ENCODE measurements at regions not wholly inside any gene's neighbourhood (a gene's known extent, or its start where the extent isn't known, plus 50 kb on each side); places are given as distances from the start of the nearest gene placed in this dataset.

GRCh38 chr14:37988472-37988871 lies 219.2 kb upstream of the SSTR1 start:
- Histone ChIP-seq H3K4me1 (ENCODE audit: control insufficient read depth, insufficient read depth, low read length) (no peaks in the 10 kb centered on the region), H3K27me3 (ENCODE audit: control insufficient read depth, insufficient read depth, low read length) (no peaks in the 10 kb centered on the region), H3K4me3 (ENCODE audit: low read depth in 2 of 2, low read length in 2 of 2) (no peak overlapping the region), H3K36me3 (ENCODE audit: control insufficient read depth, insufficient read depth, low read length) (no peaks in the 10 kb centered on the region), H3K27ac (ENCODE audit: low read length) (no peak overlapping the region), H3K9me3 (ENCODE audit: control insufficient read depth, insufficient read depth, low read depth, low read length) (no peaks in the 10 kb centered on the region)
- no peak for TF ChIP-seq REST (IDR thresholded peaks at IDR 0.05; ENCODE audit: insufficient read depth in 1 of 2, low read depth in 2 of 2, low read length in 1 of 2)
- TF ChIP-seq SIN3A (IDR thresholded peaks at IDR 0.05; ENCODE audit: borderline replicate concordance, insufficient read depth, low read depth, low read length), result no peak
- no peak for TF ChIP-seq POLR2AphosphoS5 (IDR thresholded peaks at IDR 0.05; ENCODE audit: low read depth, low read length)
- no peak for TF ChIP-seq CTCF (IDR thresholded peaks at IDR 0.05)
- no peak for TF ChIP-seq TCF7L2 (IDR thresholded peaks at IDR 0.05; ENCODE audit: low read depth, low read length)
- in situ Hi-C loops (cut with HindIII; ENCODE audit: low pct_unique_long_range_greater_than_20kb, low sequenced_read_pairs) (no loop called here), intact Hi-C loops (cut with micrococcal nuclease; ENCODE audit: unreplicated experiment) (no loop called here)
- no TSS peak for BruUV-seq (replicated peaks)
- ATAC-seq (no peak), DNase-seq (ENCODE audit: low read depth, low spot score) (no peak)
- ChIA-PET POLR2A (no interaction called here), CTCF (no interaction called here)

- no peak for ATAC-seq
- intact Hi-C loops (cut with micrococcal nuclease; ENCODE audit: unreplicated experiment), result no loop called here
Observed at GRCh38 chr14:37991027-37991426, 216.7 kb upstream of the SSTR1 start.

More at GRCh38 chr14:37991027-37991426, 216.7 kb upstream of the SSTR1 start:
- POLR2A ChIA-PET, result no interaction called here
- Histone ChIP-seq H3K4me3 (ENCODE audit: low read depth in 2 of 2, low read length in 2 of 2) (no peak overlapping the region), H3K36me3 (ENCODE audit: control insufficient read depth, insufficient read depth, low read length) (no peaks in the 10 kb centered on the region), H3K27ac (ENCODE audit: low read length) (no peak overlapping the region), H3K9me3 (ENCODE audit: control insufficient read depth, insufficient read depth, low read depth, low read length) (no peaks in the 10 kb centered on the region), H3K27me3 (ENCODE audit: control insufficient read depth, insufficient read depth, low read length) (no peaks in the 10 kb centered on the region), H3K4me1 (ENCODE audit: control insufficient read depth, insufficient read depth, low read length) (no peaks in the 10 kb centered on the region)
- DNase-seq (ENCODE audit: low read depth, low spot score), result no peak
- TF ChIP-seq POLR2AphosphoS5 (IDR thresholded peaks at IDR 0.05; ENCODE audit: low read depth, low read length) (no peak), REST (IDR thresholded peaks at IDR 0.05; ENCODE audit: insufficient read depth in 1 of 2, low read depth in 2 of 2, low read length in 1 of 2) (no peak), TCF7L2 (IDR thresholded peaks at IDR 0.05; ENCODE audit: low read depth, low read length) (no peak), SIN3A (IDR thresholded peaks at IDR 0.05; ENCODE audit: borderline replicate concordance, insufficient read depth, low read depth, low read length) (no peak), CTCF (IDR thresholded peaks at IDR 0.05) (no peak)
- BruUV-seq (replicated peaks), result no TSS peak
- CTCF ChIA-PET, result no interaction called here
- in situ Hi-C loops (cut with HindIII; ENCODE audit: low pct_unique_long_range_greater_than_20kb, low sequenced_read_pairs), result no loop called here
